ENCODE measurements at regions not wholly inside any gene's neighbourhood (a gene's known extent, or its start where the extent isn't known, plus 50 kb on each side); places are given as distances from the start of the nearest gene placed in this dataset.

DNA sequence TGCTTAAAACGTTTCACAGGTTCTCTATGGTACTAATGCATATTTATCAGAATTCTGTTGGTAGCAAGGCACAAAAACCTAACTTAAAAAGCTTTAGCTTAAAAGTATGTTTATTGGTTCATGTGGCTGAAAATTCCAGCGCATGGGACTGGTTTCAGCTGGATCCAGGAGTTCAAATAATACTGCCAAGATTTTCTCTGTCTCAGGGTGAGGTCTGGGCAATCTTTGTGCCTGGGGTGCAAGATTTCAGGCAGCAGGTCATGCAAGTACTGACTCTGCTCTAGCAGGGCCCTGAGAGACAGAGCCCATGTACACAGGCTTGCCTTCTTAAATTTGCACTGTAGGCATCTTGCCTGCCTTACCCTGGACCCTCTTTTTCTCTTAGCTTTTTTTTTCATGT, 134.2 kb upstream of the GAS1 start:
- POLR2A ChIA-PET, result no interaction called here
- H3K27me3 Mint-ChIP-seq, result no peaks in the 10 kb centered on the region
- no peak overlapping the region for H3K4me3 Mint-ChIP-seq
- no peak overlapping the region for H3K27ac Mint-ChIP-seq
- CTCF ChIA-PET, result interaction anchor here (0.6 kb wide), 1 partner anchor 73 kb away, joined by 3 read pairs; no protein-coding TSS in a partner anchor
- no peak for DNase-seq
- no peaks in the 10 kb centered on the region for H3K4me1 Mint-ChIP-seq
- no peaks in the 10 kb centered on the region for H3K36me3 Mint-ChIP-seq (ENCODE audit: low read depth)
- H3K9me3 Mint-ChIP-seq, result peaks cover 4% of the 10 kb centered on the region

DNA sequence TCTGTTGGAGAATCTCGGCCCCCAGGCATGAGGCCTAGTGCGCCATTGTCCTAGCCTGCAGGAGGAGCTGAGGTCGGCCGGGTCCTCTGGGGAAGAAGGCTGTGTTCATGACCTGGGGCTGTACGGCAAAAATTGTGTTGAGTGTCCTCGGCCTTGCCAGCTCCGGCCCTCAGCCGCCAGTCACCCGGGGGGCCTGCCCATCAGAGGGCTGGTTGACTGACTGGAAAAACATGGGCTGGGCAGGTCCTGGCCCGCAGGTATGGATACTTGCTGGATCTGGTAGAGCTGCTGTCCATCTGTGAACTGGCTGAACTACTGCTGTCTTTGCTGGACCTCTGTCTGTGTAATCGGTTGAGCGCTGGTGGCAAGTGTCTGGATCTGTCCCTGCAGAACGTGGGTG, 136.7 kb upstream of the GAS1 start:
- ChIA-PET POLR2A (no interaction called here), CTCF (no interaction called here)
- no peaks in the 10 kb centered on the region for H3K27me3 Mint-ChIP-seq
- no peak overlapping the region for H3K27ac Mint-ChIP-seq
- no peaks in the 10 kb centered on the region for H3K4me1 Mint-ChIP-seq
- no peaks in the 10 kb centered on the region for H3K36me3 Mint-ChIP-seq (ENCODE audit: low read depth)
- H3K4me3 Mint-ChIP-seq, result no peak overlapping the region
- no peak for DNase-seq
- peaks cover under 1% of the 10 kb centered on the region for H3K9me3 Mint-ChIP-seq

- Mint-ChIP-seq H3K9me3 (no peaks in the 10 kb centered on the region), H3K36me3 (ENCODE audit: low read depth) (no peaks in the 10 kb centered on the region), H3K27ac (no peak overlapping the region), H3K4me1 (no peaks in the 10 kb centered on the region), H3K27me3 (no peaks in the 10 kb centered on the region), H3K4me3 (no peak overlapping the region)
- POLR2A ChIA-PET, result no interaction called here
- CTCF ChIA-PET, result no interaction called here
- no peak for DNase-seq
These were observed 137.1 kb upstream of the GAS1 start for GRCh38 chr9:87084407-87084806.

DNA sequence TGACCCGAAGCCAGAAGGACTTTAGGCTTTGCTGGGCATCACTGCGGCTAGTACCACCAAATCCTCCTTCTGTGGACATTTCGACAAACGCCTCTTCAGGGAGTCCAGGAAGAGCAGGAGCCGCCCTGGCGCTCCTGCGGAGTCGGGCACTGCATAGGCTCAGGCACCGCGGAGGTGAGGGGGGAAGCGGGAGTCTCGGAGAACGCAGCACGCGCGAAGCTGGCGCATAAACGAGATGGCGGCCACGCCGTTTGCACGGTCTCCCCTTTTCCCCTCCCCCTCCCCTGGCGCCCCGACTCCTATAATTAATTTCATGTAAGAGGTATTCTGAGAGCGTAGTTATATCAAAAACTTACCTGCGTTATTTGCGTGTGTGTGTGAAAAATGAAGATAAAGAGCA, 137.8 kb upstream of the GAS1 start:
- H3K9me3 Mint-ChIP-seq, result no peaks in the 10 kb centered on the region
- H3K27ac Mint-ChIP-seq, result no peak overlapping the region
- ChIA-PET POLR2A (no interaction called here), CTCF (no interaction called here)
- H3K4me3 Mint-ChIP-seq, result no peak overlapping the region
- H3K4me1 Mint-ChIP-seq, result no peaks in the 10 kb centered on the region
- no peak for DNase-seq
- no peaks in the 10 kb centered on the region for H3K36me3 Mint-ChIP-seq (ENCODE audit: low read depth)
- H3K27me3 Mint-ChIP-seq, result no peaks in the 10 kb centered on the region

GRCh38 chr9:87085521-87085920, 138.2 kb upstream of the GAS1 start:
- no peaks in the 10 kb centered on the region for H3K36me3 Mint-ChIP-seq (ENCODE audit: low read depth)
- POLR2A ChIA-PET, result no interaction called here
- no peaks in the 10 kb centered on the region for H3K27me3 Mint-ChIP-seq
- no peaks in the 10 kb centered on the region for H3K9me3 Mint-ChIP-seq
- no peak overlapping the region for H3K27ac Mint-ChIP-seq
- no peaks in the 10 kb centered on the region for H3K4me1 Mint-ChIP-seq
- CTCF ChIA-PET, result no interaction called here
- no peak for DNase-seq
- H3K4me3 Mint-ChIP-seq, result no peak overlapping the region

GRCh38 chr9:87086221-87086818, 139.0 kb upstream of the GAS1 start:
- H3K4me1 Mint-ChIP-seq, result no peaks in the 10 kb centered on the region
- H3K27ac Mint-ChIP-seq, result no peak overlapping the region
- DNase-seq, result no peak
- CTCF ChIA-PET, result no interaction called here
- H3K9me3 Mint-ChIP-seq, result no peaks in the 10 kb centered on the region
- POLR2A ChIA-PET, result no interaction called here
- no peaks in the 10 kb centered on the region for H3K36me3 Mint-ChIP-seq (ENCODE audit: low read depth)
- H3K4me3 Mint-ChIP-seq, result no peak overlapping the region
- H3K27me3 Mint-ChIP-seq, result no peaks in the 10 kb centered on the region

GRCh38 chr9:87087197-87087596, 139.9 kb upstream of the GAS1 start:
- H3K9me3 Mint-ChIP-seq, result no peaks in the 10 kb centered on the region
- H3K36me3 Mint-ChIP-seq (ENCODE audit: low read depth), result no peaks in the 10 kb centered on the region
- H3K27ac Mint-ChIP-seq, result no peak overlapping the region
- DNase-seq, result no peak
- no peaks in the 10 kb centered on the region for H3K27me3 Mint-ChIP-seq
- H3K4me1 Mint-ChIP-seq, result no peaks in the 10 kb centered on the region
- POLR2A ChIA-PET, result no interaction called here
- H3K4me3 Mint-ChIP-seq, result no peak overlapping the region
- CTCF ChIA-PET, result no interaction called here

- DNase-seq, result no peak
- Mint-ChIP-seq H3K4me1 (no peaks in the 10 kb centered on the region), H3K27me3 (no peaks in the 10 kb centered on the region), H3K4me3 (no peak overlapping the region), H3K36me3 (ENCODE audit: low read depth) (no peaks in the 10 kb centered on the region), H3K9me3 (no peaks in the 10 kb centered on the region), H3K27ac (no peak overlapping the region)
- ChIA-PET POLR2A (no interaction called here), CTCF (no interaction called here)
These were observed 140.9 kb upstream of the GAS1 start for GRCh38 chr9:87088192-87088591.

DNA sequence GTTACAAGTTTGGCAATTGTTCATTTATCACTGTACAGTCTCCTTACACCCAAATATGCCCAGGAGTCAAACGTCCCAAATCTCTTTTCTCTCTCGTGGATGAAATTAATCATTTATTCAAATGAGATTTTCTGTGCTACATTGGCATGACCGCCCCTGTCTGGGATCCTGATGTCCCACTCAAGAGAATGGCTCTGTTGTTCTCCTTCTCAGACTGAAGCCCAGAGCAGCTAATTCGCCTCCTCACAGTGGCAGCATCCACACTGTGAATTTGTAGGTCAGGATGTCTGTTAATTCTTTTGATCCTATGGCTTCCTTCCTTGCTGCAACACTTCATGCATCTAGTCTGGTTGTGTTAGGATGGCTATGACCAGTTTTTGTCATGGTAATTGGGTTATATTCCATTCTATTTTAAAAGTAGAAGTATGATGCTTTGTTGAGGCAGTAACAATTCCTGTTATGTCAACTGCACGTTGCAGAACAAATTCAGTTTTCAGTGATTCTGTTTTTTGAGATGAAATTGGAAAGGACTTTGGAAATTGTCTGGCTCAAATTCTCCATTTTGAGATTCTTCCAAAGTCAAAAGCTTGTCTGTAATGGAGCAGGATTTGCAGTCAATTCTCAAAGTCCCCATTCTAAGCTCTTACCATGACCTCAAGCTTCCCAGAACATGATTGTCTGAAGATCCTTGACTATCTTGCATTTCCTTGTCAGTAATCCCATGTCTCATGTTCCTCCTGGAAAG, 141.5 kb upstream of the GAS1 start:
- H3K9me3 Mint-ChIP-seq, result no peaks in the 10 kb centered on the region
- H3K4me3 Mint-ChIP-seq, result no peak overlapping the region
- POLR2A ChIA-PET, result no interaction called here

GRCh38 chr9:87089506-87089905, 142.2 kb upstream of the GAS1 start:
- H3K9me3 Mint-ChIP-seq, result no peaks in the 10 kb centered on the region
- no peak overlapping the region for H3K4me3 Mint-ChIP-seq
- H3K27ac Mint-ChIP-seq, result no peak overlapping the region
- no peaks in the 10 kb centered on the region for H3K27me3 Mint-ChIP-seq
- no peak for DNase-seq
- H3K4me1 Mint-ChIP-seq, result no peaks in the 10 kb centered on the region
- H3K36me3 Mint-ChIP-seq (ENCODE audit: low read depth), result no peaks in the 10 kb centered on the region
- ChIA-PET CTCF (no interaction called here), POLR2A (no interaction called here)

More for the DNA sequence above, 141.5 kb upstream of the GAS1 start:
- Mint-ChIP-seq H3K27ac (no peak overlapping the region), H3K36me3 (ENCODE audit: low read depth) (no peaks in the 10 kb centered on the region), H3K4me1 (no peaks in the 10 kb centered on the region), H3K27me3 (no peaks in the 10 kb centered on the region)
- CTCF ChIA-PET, result no interaction called here
- no peak for DNase-seq

GRCh38 chr9:87089929-87090328, 142.6 kb upstream of the GAS1 start:
- Mint-ChIP-seq H3K4me3 (no peak overlapping the region), H3K4me1 (no peaks in the 10 kb centered on the region), H3K36me3 (ENCODE audit: low read depth) (no peaks in the 10 kb centered on the region), H3K27me3 (no peaks in the 10 kb centered on the region), H3K27ac (no peak overlapping the region), H3K9me3 (no peaks in the 10 kb centered on the region)
- CTCF ChIA-PET, result no interaction called here
- POLR2A ChIA-PET, result no interaction called here
- DNase-seq, result no peak

- Mint-ChIP-seq H3K4me3 (no peak overlapping the region), H3K4me1 (no peaks in the 10 kb centered on the region), H3K27ac (no peak overlapping the region), H3K9me3 (no peaks in the 10 kb centered on the region), H3K36me3 (ENCODE audit: low read depth) (no peaks in the 10 kb centered on the region), H3K27me3 (no peaks in the 10 kb centered on the region)
- no peak for DNase-seq
- ChIA-PET CTCF (no interaction called here), POLR2A (no interaction called here)
These were observed 146.5 kb upstream of the GAS1 start for GRCh38 chr9:87093777-87094176.

- Mint-ChIP-seq H3K27me3 (no peaks in the 10 kb centered on the region), H3K9me3 (no peaks in the 10 kb centered on the region), H3K27ac (no peak overlapping the region), H3K4me1 (no peaks in the 10 kb centered on the region), H3K4me3 (no peak overlapping the region), H3K36me3 (ENCODE audit: low read depth) (no peaks in the 10 kb centered on the region)
- DNase-seq, result no peak
- POLR2A ChIA-PET, result no interaction called here
- CTCF ChIA-PET, result no interaction called here
These were observed 148.6 kb upstream of the GAS1 start for GRCh38 chr9:87095951-87096350.

GRCh38 chr9:87096506-87096905, 149.2 kb upstream of the GAS1 start:
- no peaks in the 10 kb centered on the region for H3K27me3 Mint-ChIP-seq

More at GRCh38 chr9:87096506-87096905, 149.2 kb upstream of the GAS1 start:
- no peak overlapping the region for H3K27ac Mint-ChIP-seq
- no peak for DNase-seq
- ChIA-PET POLR2A (no interaction called here), CTCF (no interaction called here)
- H3K4me1 Mint-ChIP-seq, result no peaks in the 10 kb centered on the region
- no peaks in the 10 kb centered on the region for H3K9me3 Mint-ChIP-seq
- H3K36me3 Mint-ChIP-seq (ENCODE audit: low read depth), result no peaks in the 10 kb centered on the region
- no peak overlapping the region for H3K4me3 Mint-ChIP-seq

Measured in activated CD4-positive, alpha-beta memory T cell treated with anti-CD3 and anti-CD28 coated beads, Interleukin-2, amount 10 ng/mL, durations not matched to agents 7 days and 5 days (primary cell).